Mesenchymal stem cell (in vitro differentiated cells and primary cell): ENCODE measurements at regions not wholly inside any gene's neighbourhood (a gene's known extent, or its start where the extent isn't known, plus 50 kb on each side); places are given as distances from the start of the nearest gene placed in this dataset.

Experiments
- DNase-seq: peaks from one replicate; pipeline ENCODE4 v3.0.0-alpha.2; 2013
- H2AFZ ChIP-seq: one replicate; pipeline ENCODE4 v1.6.1; 2013; ENCODE audit warnings: low read depth, mild to moderate bottlenecking, control low read depth, inconsistent platforms, low read length, moderate library complexity
- H2AK5ac ChIP-seq: 2 replicates; pipeline ENCODE4 v1.6.1; 2013; ENCODE audit warnings: low read length, moderate library complexity, mild to moderate bottlenecking, inconsistent platforms; ENCODE audit not compliant: severe bottlenecking
- H2BK120ac ChIP-seq: one replicate; pipeline ENCODE4 v1.6.1; 2013; ENCODE audit warnings: low read depth, mild to moderate bottlenecking, inconsistent platforms, low read length, moderate library complexity
- H2BK12ac ChIP-seq, 2 experiments: one replicate each; pipeline ENCODE4 v1.6.1; 2013; ENCODE audit warnings: inconsistent platforms in 2 of 2, low read length in 2 of 2, mild to moderate bottlenecking in 2 of 2, moderate library complexity in 2 of 2, control low read depth in 1 of 2
- H2BK15ac ChIP-seq: one replicate; pipeline ENCODE4 v1.6.1; 2013; ENCODE audit warnings: mild to moderate bottlenecking, low read depth, inconsistent platforms; ENCODE audit not compliant: poor library complexity, severe bottlenecking
- H2BK5ac ChIP-seq: 2 replicates; pipeline ENCODE4 v1.6.1; 2013; ENCODE audit warnings: low read depth, mild to moderate bottlenecking, low read length, control low read depth, inconsistent platforms; ENCODE audit not compliant: poor library complexity, severe bottlenecking
- H3K14ac ChIP-seq, 2 experiments: one replicate each; pipeline ENCODE4 v1.6.1; 2013; ENCODE audit warnings: inconsistent platforms in 2 of 2, low read length in 2 of 2, control low read depth in 1 of 2, mild to moderate bottlenecking in 1 of 2, moderate library complexity in 1 of 2
- H3K18ac ChIP-seq, 2 experiments: one replicate each; pipeline ENCODE4 v1.6.1; 2013; ENCODE audit warnings: inconsistent platforms in 2 of 2, low read length in 2 of 2, control low read depth in 1 of 2, low read depth in 1 of 2, mild to moderate bottlenecking in 1 of 2
- H3K23ac ChIP-seq, 2 experiments: one replicate each; pipeline ENCODE4 v1.6.1; 2013; ENCODE audit warnings: inconsistent platforms in 2 of 2, low read length in 2 of 2, mild to moderate bottlenecking in 2 of 2, moderate library complexity in 2 of 2, control low read depth in 1 of 2
- H3K27ac ChIP-seq: 2 replicates; pipeline ENCODE4 v1.5.1; 2013; ENCODE audit warnings: mild to moderate bottlenecking, moderate library complexity, low read length, control low read depth, inconsistent platforms; ENCODE audit not compliant: poor library complexity, severe bottlenecking
- H3K27me3 ChIP-seq, 2 experiments: 2 replicates each; pipeline versions ENCODE4 v1.6.1 to v1.7.0; 2013; ENCODE audit warnings: low read length in 2 of 2, mild to moderate bottlenecking in 2 of 2, moderate library complexity in 2 of 2, control low read depth in 1 of 2, inconsistent platforms in 1 of 2; ENCODE audit not compliant: control insufficient read depth in 1 of 2, insufficient read depth in 1 of 2
- H3K36me3 ChIP-seq, 2 experiments: 2 replicates each; pipeline versions ENCODE4 v1.6.1 to v1.7.0; 2013; ENCODE audit warnings: low read length in 2 of 2, control low read depth in 1 of 2, inconsistent platforms in 1 of 2, low read depth in 1 of 2, mild to moderate bottlenecking in 1 of 2; ENCODE audit not compliant: insufficient read depth in 2 of 2, control insufficient read depth in 1 of 2
- H3K4ac ChIP-seq, 2 experiments: one replicate each; pipeline ENCODE4 v1.6.1; 2013; ENCODE audit warnings: inconsistent platforms in 2 of 2, low read length in 2 of 2, mild to moderate bottlenecking in 2 of 2, moderate library complexity in 2 of 2, control low read depth in 1 of 2, low read depth in 1 of 2
- H3K4me1 ChIP-seq: 2 replicates; pipeline ENCODE4 v1.6.1; 2013; ENCODE audit warnings: low read depth, low read length, control low read depth; ENCODE audit not compliant: control insufficient read depth, insufficient read depth
- H3K4me2 ChIP-seq: 2 replicates; pipeline ENCODE4 v1.6.1; 2013; ENCODE audit warnings: low read length, mild to moderate bottlenecking, inconsistent platforms; ENCODE audit not compliant: poor library complexity, severe bottlenecking
- H3K4me3 ChIP-seq, 2 experiments: 2 replicates each; pipeline versions ENCODE4 v1.5.1 to v1.7.0; 2013; ENCODE audit warnings: low read length in 2 of 2, mild to moderate bottlenecking in 2 of 2, control low read depth in 1 of 2, low read depth in 1 of 2; ENCODE audit not compliant: insufficient read depth in 1 of 2
- H3K79me1 ChIP-seq: replicated peaks from 2 replicates; pipeline ENCODE4 v1.6.1; 2013; ENCODE audit warnings: mild to moderate bottlenecking, control low read depth, low read length, inconsistent platforms; ENCODE audit not compliant: poor library complexity, severe bottlenecking
- H3K9ac ChIP-seq: 2 replicates; pipeline ENCODE4 v1.7.0; 2013; ENCODE audit warnings: mild to moderate bottlenecking, low read length, moderate library complexity
- H3K9me3 ChIP-seq: 2 replicates; pipeline ENCODE4 v1.7.0; 2013; ENCODE audit warnings: mild to moderate bottlenecking, low read length; ENCODE audit not compliant: control insufficient read depth
- H4K8ac ChIP-seq: one replicate; pipeline ENCODE4 v1.6.1; 2013; ENCODE audit warnings: inconsistent platforms, mild to moderate bottlenecking, low read length, moderate library complexity
- H4K91ac ChIP-seq: one replicate; pipeline ENCODE4 v1.6.1; 2013; ENCODE audit warnings: mild to moderate bottlenecking, low read length, inconsistent platforms
- WGBS: methylation state at CpG from one replicate; pipeline ENCODE4 v1.1.7; 2013; ENCODE audit warnings: mixed read lengths; 5-methylcytosine and 5-hydroxymethylcytosine counted together

GRCh38 chr2:52884761-52885352, 882.7 kb upstream of the CHAC2 start:
- H3K9ac ChIP-seq: no peak overlapping the region
- no peak overlapping the region for H4K91ac ChIP-seq
- H3K27ac ChIP-seq: no peak overlapping the region
- H3K4me2 ChIP-seq: no peak overlapping the region
- H3K36me3 ChIP-seq: no peaks in the 10 kb centered on the region
- H2BK15ac ChIP-seq: no peak overlapping the region
- H3K4ac ChIP-seq: no peak overlapping the region
- no peak overlapping the region for H2AK5ac ChIP-seq
- no peaks in the 10 kb centered on the region for H3K9me3 ChIP-seq
- no peak overlapping the region for H2AFZ ChIP-seq
- no peak overlapping the region for H2BK120ac ChIP-seq
- no peak overlapping the region for H4K8ac ChIP-seq
- no peaks in the 10 kb centered on the region for H3K79me1 ChIP-seq
- DNase-seq: no peak
- no peak overlapping the region for H3K23ac ChIP-seq
- WGBS: 83% methylated on average over 1 of the region's 3 CpGs
- no peak overlapping the region for H2BK12ac ChIP-seq
- H3K4me1 ChIP-seq: no peaks in the 10 kb centered on the region
- H3K4me3 ChIP-seq: no peak overlapping the region
- H3K27me3 ChIP-seq: no peaks in the 10 kb centered on the region
- H3K18ac ChIP-seq: no peak overlapping the region
- H3K14ac ChIP-seq: no peak overlapping the region
- H2BK5ac ChIP-seq: no peak overlapping the region

GRCh38 chr2:52882974-52883373, 884.6 kb upstream of the CHAC2 start:
- Histone ChIP-seq H3K79me1 (no peaks in the 10 kb centered on the region), H3K9me3 (no peaks in the 10 kb centered on the region), H2AFZ (no peak overlapping the region), H3K23ac (no peak overlapping the region), H3K27me3 (no peaks in the 10 kb centered on the region), H2BK15ac (no peak overlapping the region), H3K4me1 (no peaks in the 10 kb centered on the region), H3K4me3 (no peak overlapping the region), H3K4me2 (no peak overlapping the region), H3K9ac (no peak overlapping the region), H2AK5ac (no peak overlapping the region), H4K91ac (peak overlapping the region; percentile 43), H3K18ac (no peak overlapping the region), H2BK120ac (no peak overlapping the region), H4K8ac (no peak overlapping the region), H3K4ac (no peak overlapping the region), H2BK12ac (peak overlapping the region; percentile 40 to 59), H3K14ac (peak overlapping the region in 1 of 2 experiments; percentile 79), H2BK5ac (no peak overlapping the region), H3K27ac (no peak overlapping the region), H3K36me3 (no peaks in the 10 kb centered on the region)
- DNase-seq: no peak
- WGBS: 66% methylated on average over 2 of the region's 2 CpGs

- no peak overlapping the region for H4K8ac ChIP-seq
- H2BK120ac ChIP-seq: no peak overlapping the region
- no CpG with 5 or more reads among the region's 1 CpG for WGBS
Observed at GRCh38 chr2:52881606-52882005, 886.0 kb upstream of the CHAC2 start.

GRCh38 chr2:52880872-52881271, 886.7 kb upstream of the CHAC2 start:
- no peak overlapping the region for H3K23ac ChIP-seq
- H3K36me3 ChIP-seq: no peaks in the 10 kb centered on the region
- DNase-seq: peak; percentile 7
- 96% methylated on average over 2 of the region's 3 CpGs for WGBS
- no peaks in the 10 kb centered on the region for H3K27me3 ChIP-seq
- no peak overlapping the region for H2AK5ac ChIP-seq
- no peak overlapping the region for H3K4me3 ChIP-seq
- H3K18ac ChIP-seq: no peak overlapping the region
- H3K9ac ChIP-seq: no peak overlapping the region
- no peaks in the 10 kb centered on the region for H3K79me1 ChIP-seq
- no peak overlapping the region for H2BK12ac ChIP-seq
- no peaks in the 10 kb centered on the region for H3K9me3 ChIP-seq
- H4K91ac ChIP-seq: no peak overlapping the region
- no peaks in the 10 kb centered on the region for H3K4me1 ChIP-seq
- no peak overlapping the region for H4K8ac ChIP-seq
- no peak overlapping the region for H3K4me2 ChIP-seq
- H3K14ac ChIP-seq: no peak overlapping the region
- no peak overlapping the region for H2BK120ac ChIP-seq
- no peak overlapping the region for H2AFZ ChIP-seq
- H3K4ac ChIP-seq: no peak overlapping the region
- H3K27ac ChIP-seq: no peak overlapping the region
- H2BK15ac ChIP-seq: no peak overlapping the region
- H2BK5ac ChIP-seq: no peak overlapping the region

More at GRCh38 chr2:52881606-52882005, 886.0 kb upstream of the CHAC2 start:
- H2BK5ac ChIP-seq: no peak overlapping the region
- no peak overlapping the region for H3K27ac ChIP-seq
- H3K9ac ChIP-seq: no peak overlapping the region
- no peaks in the 10 kb centered on the region for H3K9me3 ChIP-seq
- no peak overlapping the region for H3K4me3 ChIP-seq
- H3K23ac ChIP-seq: no peak overlapping the region
- no peak overlapping the region for H2BK12ac ChIP-seq
- H3K4ac ChIP-seq: no peak overlapping the region
- no peak overlapping the region for H2AFZ ChIP-seq
- H2BK15ac ChIP-seq: no peak overlapping the region
- H3K14ac ChIP-seq: no peak overlapping the region
- H3K18ac ChIP-seq: no peak overlapping the region
- H3K79me1 ChIP-seq: no peaks in the 10 kb centered on the region
- H3K4me2 ChIP-seq: no peak overlapping the region
- H3K27me3 ChIP-seq: no peaks in the 10 kb centered on the region
- H4K91ac ChIP-seq: no peak overlapping the region
- H3K36me3 ChIP-seq: no peaks in the 10 kb centered on the region
- peak; percentile 67 for DNase-seq
- H2AK5ac ChIP-seq: no peak overlapping the region
- H3K4me1 ChIP-seq: no peaks in the 10 kb centered on the region
